Spinal cord (tissue), 9 donors: ENCODE measurements at regions not wholly inside any gene's neighbourhood (a gene's known extent, or its start where the extent isn't known, plus 50 kb on each side); places are given as distances from the start of the nearest gene placed in this dataset.
"Not testable (repeated sequence)": the region's sequence is repeated elsewhere in the genome, so short reads cannot be mapped to it uniquely, and the experiment has no call there.

Source experiments
- DNase-seq, 6 donors: peaks; one replicate each; pipeline versions ENCODE4 v3.0.0 to v3.0.0-alpha.2; 2013 to 2015; ENCODE audit warnings: low spot score in 6 of 6, low read depth in 4 of 6
- H3K27ac ChIP-seq: one replicate; pipeline ENCODE4 v1.5.1; 2013; ENCODE audit warnings: low read depth, low read length, control low read depth
- H3K27me3 ChIP-seq: one replicate; pipeline ENCODE4 v1.6.1; 2013; ENCODE audit warnings: low read length; ENCODE audit not compliant: control insufficient read depth, insufficient read depth
- H3K36me3 ChIP-seq: one replicate; pipeline ENCODE4 v1.6.1; 2013; ENCODE audit warnings: low read length; ENCODE audit not compliant: control insufficient read depth, insufficient read depth
- H3K4me1 ChIP-seq: one replicate; pipeline ENCODE4 v1.6.1; 2013; ENCODE audit warnings: low read length; ENCODE audit not compliant: control insufficient read depth, insufficient read depth
- H3K4me3 ChIP-seq: one replicate; pipeline ENCODE4 v1.5.1; 2013; ENCODE audit warnings: low read depth, low read length, control low read depth
- H3K9me3 ChIP-seq: one replicate; pipeline ENCODE4 v1.6.1; 2013; ENCODE audit warnings: low read length; ENCODE audit not compliant: control insufficient read depth, insufficient read depth
- WGBS: methylation state at CpG from one replicate; pipeline ENCODE4 v1.1.5; 2013; ENCODE audit warnings: missing lambda C conversion rate; ENCODE audit not compliant: insufficient coverage; 5-methylcytosine and 5-hydroxymethylcytosine counted together
- donor health status: healthy.

- no peak overlapping the region for H3K4me3 ChIP-seq
- WGBS: no CpG with 5 or more reads among the region's 1 CpG
- no peaks in the 10 kb centered on the region for H3K9me3 ChIP-seq
- no peak for DNase-seq
- H3K27ac ChIP-seq: no peak overlapping the region
- H3K4me1 ChIP-seq: no peaks in the 10 kb centered on the region
- H3K27me3 ChIP-seq: no peaks in the 10 kb centered on the region
- H3K36me3 ChIP-seq: no peaks in the 10 kb centered on the region
These were observed 649.0 kb downstream of the CPS1 start for GRCh38 chr2:211205358-211205757.

- DNase-seq: no peak
- Histone ChIP-seq H3K27me3 (no peaks in the 10 kb centered on the region), H3K9me3 (no peaks in the 10 kb centered on the region), H3K27ac (no peak overlapping the region), H3K4me1 (no peaks in the 10 kb centered on the region), H3K36me3 (no peaks in the 10 kb centered on the region), H3K4me3 (no peak overlapping the region)
These were observed 649.4 kb downstream of the CPS1 start for GRCh38 chr2:211205836-211206235.

GRCh38 chr2:211216221-211216620 is 659.8 kb downstream of the CPS1 start:
- WGBS: no CpG with 5 or more reads among the region's 1 CpG
- Histone ChIP-seq H3K4me1 (no peaks in the 10 kb centered on the region), H3K4me3 (no peak overlapping the region), H3K36me3 (no peaks in the 10 kb centered on the region), H3K27me3 (no peaks in the 10 kb centered on the region), H3K27ac (no peak overlapping the region), H3K9me3 (no peaks in the 10 kb centered on the region)
- DNase-seq: no peak

GRCh38 chr2:211219548-211219947 is 663.1 kb downstream of the CPS1 start:
- H3K4me3 ChIP-seq, H3K4me1 ChIP-seq, H3K36me3 ChIP-seq, DNase-seq, H3K27me3 ChIP-seq, H3K9me3 ChIP-seq, H3K27ac ChIP-seq: not testable (repeated sequence)
- 93% methylated on average over 6 of the region's 15 CpGs for WGBS

GRCh38 chr2:211225784-211226183 is 669.4 kb downstream of the CPS1 start:
- Histone ChIP-seq H3K9me3 (no peaks in the 10 kb centered on the region), H3K4me1 (no peaks in the 10 kb centered on the region), H3K4me3 (no peak overlapping the region), H3K27ac (no peak overlapping the region), H3K36me3 (no peaks in the 10 kb centered on the region), H3K27me3 (no peaks in the 10 kb centered on the region)
- no peak for DNase-seq
- 79% methylated on average over 2 of the region's 4 CpGs for WGBS

- Histone ChIP-seq H3K36me3 (no peaks in the 10 kb centered on the region), H3K4me1 (no peaks in the 10 kb centered on the region), H3K27ac (no peak overlapping the region), H3K27me3 (no peaks in the 10 kb centered on the region), H3K4me3 (no peak overlapping the region), H3K9me3 (no peaks in the 10 kb centered on the region)
- WGBS: 96% methylated on average over 2 of the region's 3 CpGs
- no peak for DNase-seq
These were observed 672.2 kb downstream of the CPS1 start for GRCh38 chr2:211228559-211228958.

- 100% methylated on average over 1 of the region's 4 CpGs for WGBS
- no peaks in the 10 kb centered on the region for H3K27me3 ChIP-seq
These were observed 681.3 kb downstream of the CPS1 start for GRCh38 chr2:211237586-211238275.

GRCh38 chr2:211241891-211242290 is 685.5 kb downstream of the CPS1 start:
- Histone ChIP-seq H3K27me3 (no peaks in the 10 kb centered on the region), H3K36me3 (no peaks in the 10 kb centered on the region), H3K9me3 (no peaks in the 10 kb centered on the region), H3K4me3 (no peak overlapping the region), H3K27ac (no peak overlapping the region), H3K4me1 (no peaks in the 10 kb centered on the region)
- DNase-seq: no peak
- WGBS: 90% methylated on average over 2 of the region's 3 CpGs

More at GRCh38 chr2:211237586-211238275, 681.3 kb downstream of the CPS1 start:
- Histone ChIP-seq H3K36me3 (no peaks in the 10 kb centered on the region), H3K9me3 (no peaks in the 10 kb centered on the region), H3K4me3 (no peak overlapping the region), H3K4me1 (no peaks in the 10 kb centered on the region), H3K27ac (no peak overlapping the region)
- no peak for DNase-seq

- Histone ChIP-seq H3K27ac (no peak overlapping the region), H3K9me3 (no peaks in the 10 kb centered on the region), H3K4me1 (no peaks in the 10 kb centered on the region), H3K36me3 (no peaks in the 10 kb centered on the region), H3K27me3 (no peaks in the 10 kb centered on the region), H3K4me3 (no peak overlapping the region)
- WGBS: no CpG with 5 or more reads among the region's 1 CpG
- no peak for DNase-seq
These were observed 691.4 kb downstream of the CPS1 start for GRCh38 chr2:211247751-211248150.

GRCh38 chr2:211248841-211249240 is 692.4 kb downstream of the CPS1 start:
- DNase-seq: no peak
- H3K4me3 ChIP-seq: no peak overlapping the region
- no peaks in the 10 kb centered on the region for H3K27me3 ChIP-seq
- 57% methylated on average over 1 of the region's 2 CpGs for WGBS
- no peak overlapping the region for H3K27ac ChIP-seq
- no peaks in the 10 kb centered on the region for H3K9me3 ChIP-seq
- no peaks in the 10 kb centered on the region for H3K36me3 ChIP-seq
- H3K4me1 ChIP-seq: no peaks in the 10 kb centered on the region
